GM21367 (cell line): ENCODE measurements at regions not wholly inside any gene's neighbourhood (a gene's known extent, or its start where the extent isn't known, plus 50 kb on each side); places are given as distances from the start of the nearest gene placed in this dataset.
"Not testable (repeated sequence)": the region's sequence is repeated elsewhere in the genome, so short reads cannot be mapped to it uniquely, and the experiment has no call there.

Experiments
- ATAC-seq: cut with Tn5 transposase; IDR thresholded peaks from one replicate; pipeline ENCODE4 v1.9.1; 2021; ENCODE audit not compliant: unreplicated experiment

GRCh38 chr15:84534561-84535235 lies 66.1 kb upstream of the ZSCAN2 start:
- not testable (repeated sequence) for ATAC-seq

GRCh38 chr15:84536181-84536580 lies 64.6 kb upstream of the ZSCAN2 start:
- ATAC-seq: not testable (repeated sequence)

- ATAC-seq: not testable (repeated sequence)
These were observed 56.2 kb upstream of the ZSCAN2 start for GRCh38 chr15:84544586-84544985.

GRCh38 chr15:84547150-84547549 lies 53.7 kb upstream of the ZSCAN2 start:
- not testable (repeated sequence) for ATAC-seq

GRCh38 chr15:84550503-84550902 lies 50.3 kb upstream of the ZSCAN2 start:
- ATAC-seq: not testable (repeated sequence)
